HEK293 (cell line): ENCODE measurements at regions not wholly inside any gene's neighbourhood (a gene's known extent, or its start where the extent isn't known, plus 50 kb on each side); places are given as distances from the start of the nearest gene placed in this dataset.

Source experiments
- CTCF ChIA-PET: fragments of 350-600 bp; formaldehyde crosslinking; extraction: SDS; loops from one replicate; lab custom pipeline; 2021; ENCODE audit warnings: antibody characterized with exemption; lab: Yijun Ruan, JAX
- POLR2A ChIA-PET: fragments of 300-600 bp; formaldehyde crosslinking; extraction: SDS; loops from one replicate; lab custom pipeline; 2020; ENCODE audit warnings: antibody characterized with exemption, inconsistent platforms; lab: Yijun Ruan, JAX
- H3K27ac ChIP-seq: fragments of 200-500 bp; sonication (Bioruptor generic); 2 replicates; pipeline ENCODE4 v1.5.1; 2014; ENCODE audit warnings: low read depth, low read length, control low read depth, inconsistent platforms; ENCODE audit errors: extremely low read depth
- H3K36me3 ChIP-seq, 2 experiments: fragments of 200-500 bp in 1 of 2; sonication (Bioruptor generic) in 1 of 2; 1 replicate in 1 of 2; 2 replicates in 1 of 2; pipeline ENCODE4 v1.5.1; 2014 to 2017; ENCODE audit warnings: inconsistent platforms in 2 of 2, low read length in 2 of 2; ENCODE audit not compliant: control insufficient read depth in 2 of 2, insufficient read depth in 1 of 2
- H3K4me1 ChIP-seq: fragments of 200-500 bp; sonication (Bioruptor generic); 2 replicates; pipeline ENCODE4 v1.5.1; 2014; ENCODE audit warnings: mild to moderate bottlenecking, low read length, inconsistent platforms; ENCODE audit not compliant: control insufficient read depth, insufficient read depth
- H3K4me3 ChIP-seq: 2 replicates; pipeline ENCODE4 v1.5.1; 2011; ENCODE audit warnings: low read depth, mild to moderate bottlenecking, control low read depth, low read length, moderate library complexity
- H3K9me3 ChIP-seq: fragments of 200-500 bp; sonication (Bioruptor generic); 2 replicates; pipeline ENCODE4 v1.5.1; 2014; ENCODE audit warnings: low read depth, low read length, inconsistent platforms; ENCODE audit not compliant: control insufficient read depth, insufficient read depth
- BCL11B ChIP-seq: fragments of 450-650 bp; formaldehyde crosslinking; IDR thresholded peaks from 2 replicates; pipeline ENCODE4 v1.5.1; 2016; ENCODE audit warnings: low read depth, missing biosample characterization, missing genetic modification characterization
- GLIS1 ChIP-seq: fragments of 450-650 bp; formaldehyde crosslinking; IDR thresholded peaks from 2 replicates; pipeline ENCODE4 v1.5.1; 2016; ENCODE audit warnings: missing biosample characterization, missing genetic modification characterization
- KLF10 ChIP-seq: fragments of 450-650 bp; IDR thresholded peaks from 2 replicates; pipeline ENCODE4 v1.5.1; 2018; ENCODE audit warnings: missing biosample characterization, mild to moderate bottlenecking, missing genetic modification characterization
- MYNN ChIP-seq: fragments of 450-650 bp; formaldehyde crosslinking; IDR thresholded peaks from 2 replicates; pipeline ENCODE4 v1.5.1; 2016; ENCODE audit warnings: missing biosample characterization, missing genetic modification characterization, borderline replicate concordance
- MZF1 ChIP-seq: fragments of 450-650 bp; formaldehyde crosslinking; IDR thresholded peaks from 2 replicates; pipeline ENCODE4 v1.5.1; 2017; ENCODE audit warnings: missing biosample characterization, missing genetic modification characterization, borderline replicate concordance
- RBAK ChIP-seq: fragments of 450-650 bp; formaldehyde crosslinking; IDR thresholded peaks from 2 replicates; pipeline ENCODE4 v1.5.1; 2016; ENCODE audit warnings: missing biosample characterization, missing genetic modification characterization
- SCRT1 ChIP-seq: fragments of 450-650 bp; formaldehyde crosslinking; IDR thresholded peaks from 2 replicates; pipeline ENCODE4 v1.5.1; 2016; ENCODE audit warnings: missing biosample characterization, missing genetic modification characterization, borderline replicate concordance
- SP3 ChIP-seq: fragments of 450-650 bp; formaldehyde crosslinking; IDR thresholded peaks from 2 replicates; pipeline ENCODE4 v1.5.1; 2016; ENCODE audit warnings: missing biosample characterization, missing genetic modification characterization
- TCF7L2 ChIP-seq: IDR thresholded peaks from 2 replicates; pipeline ENCODE4 v1.6.1; 2011; ENCODE audit warnings: low read depth, mild to moderate bottlenecking, inconsistent platforms, low read length, moderate library complexity, borderline replicate concordance
- ZBTB17 ChIP-seq: fragments of 450-650 bp; formaldehyde crosslinking; IDR thresholded peaks from 2 replicates; pipeline ENCODE4 v1.5.1; 2016; ENCODE audit warnings: missing biosample characterization, missing genetic modification characterization
- ZFP69B ChIP-seq: fragments of 450-650 bp; formaldehyde crosslinking; IDR thresholded peaks from 2 replicates; pipeline ENCODE4 v1.5.1; 2016; ENCODE audit warnings: missing biosample characterization, missing genetic modification characterization
- ZNF10 ChIP-seq: fragments of 450-650 bp; formaldehyde crosslinking; IDR thresholded peaks from 2 replicates; pipeline ENCODE4 v1.5.1; 2017; ENCODE audit warnings: missing biosample characterization, missing genetic modification characterization
- ZNF146 ChIP-seq: fragments of 450-650 bp; formaldehyde crosslinking; IDR thresholded peaks from 2 replicates; pipeline ENCODE4 v1.5.1; 2016; ENCODE audit warnings: missing biosample characterization, missing genetic modification characterization
- ZNF184 ChIP-seq: fragments of 450-650 bp; IDR thresholded peaks from 2 replicates; pipeline ENCODE4 v1.5.1; 2018; ENCODE audit warnings: missing biosample characterization, mild to moderate bottlenecking, missing genetic modification characterization
- ZNF2 ChIP-seq: fragments of 450-650 bp; formaldehyde crosslinking; IDR thresholded peaks from 2 replicates; pipeline ENCODE4 v1.5.1; 2016; ENCODE audit warnings: missing biosample characterization, missing genetic modification characterization
- ZNF24 ChIP-seq: fragments of 450-650 bp; formaldehyde crosslinking; IDR thresholded peaks from 2 replicates; pipeline ENCODE4 v1.5.1; 2016; ENCODE audit warnings: missing biosample characterization, missing genetic modification characterization
- ZNF350 ChIP-seq: fragments of 450-650 bp; formaldehyde crosslinking; IDR thresholded peaks from 2 replicates; pipeline ENCODE4 v1.5.0; 2017; ENCODE audit warnings: missing biosample characterization, mild to moderate bottlenecking, missing genetic modification characterization
- ZNF404 ChIP-seq: fragments of 450-650 bp; formaldehyde crosslinking; IDR thresholded peaks from 2 replicates; pipeline ENCODE4 v1.5.1; 2017; ENCODE audit warnings: missing biosample characterization, missing genetic modification characterization
- ZNF433 ChIP-seq: fragments of 450-650 bp; formaldehyde crosslinking; IDR thresholded peaks from 2 replicates; pipeline ENCODE4 v1.5.1; 2016; ENCODE audit warnings: missing biosample characterization, missing genetic modification characterization, low read depth
- ZNF510 ChIP-seq: fragments of 450-650 bp; formaldehyde crosslinking; IDR thresholded peaks from 2 replicates; pipeline ENCODE4 v1.5.1; 2018; ENCODE audit warnings: mild to moderate bottlenecking, missing genetic modification characterization, missing biosample characterization; ENCODE audit not compliant: insufficient replicate concordance
- ZNF571 ChIP-seq: fragments of 450-650 bp; formaldehyde crosslinking; IDR thresholded peaks from 2 replicates; pipeline ENCODE4 v1.5.0; 2017; ENCODE audit warnings: missing biosample characterization, missing genetic modification characterization
- ZNF629 ChIP-seq: fragments of 450-650 bp; formaldehyde crosslinking; IDR thresholded peaks from 2 replicates; pipeline ENCODE4 v1.5.1; 2017; ENCODE audit warnings: missing biosample characterization, missing genetic modification characterization
- ZNF677 ChIP-seq: fragments of 450-650 bp; IDR thresholded peaks from 2 replicates; pipeline ENCODE4 v1.5.0; 2018; ENCODE audit warnings: missing biosample characterization, mild to moderate bottlenecking, missing genetic modification characterization, moderate library complexity
- ZNF768 ChIP-seq: fragments of 450-650 bp; formaldehyde crosslinking; IDR thresholded peaks from 2 replicates; pipeline ENCODE4 v1.5.1; 2018; ENCODE audit warnings: missing biosample characterization, mild to moderate bottlenecking, missing genetic modification characterization
- ZNF777 ChIP-seq: fragments of 450-650 bp; formaldehyde crosslinking; IDR thresholded peaks from 2 replicates; pipeline ENCODE4 v1.5.1; 2017; ENCODE audit warnings: missing biosample characterization, missing genetic modification characterization, borderline replicate concordance
- ZNF837 ChIP-seq: fragments of 450-650 bp; formaldehyde crosslinking; IDR thresholded peaks from 2 replicates; pipeline ENCODE4 v1.5.1; 2016; ENCODE audit warnings: missing biosample characterization, missing genetic modification characterization
- TF ChIP-seq, protein P1 (sequence below): sonication (generic); formaldehyde crosslinking; IDR thresholded peaks from 2 replicates; pipeline ENCODE4 v1.8.1; 2022; ENCODE audit warnings: mild to moderate bottlenecking, moderate library complexity, missing genetic modification reagents
- TF ChIP-seq, protein P2 (sequence below): fragments of 450-650 bp; formaldehyde crosslinking; IDR thresholded peaks from 2 replicates; pipeline ENCODE4 v1.5.1; 2016; ENCODE audit warnings: missing biosample characterization, missing genetic modification characterization
- TF ChIP-seq, protein P3 (sequence below): fragments of 450-650 bp; formaldehyde crosslinking; IDR thresholded peaks from 2 replicates; pipeline ENCODE4; 2016; ENCODE audit warnings: missing biosample characterization, missing genetic modification characterization
- TF ChIP-seq, protein P4 (sequence below): fragments of 450-650 bp; formaldehyde crosslinking; IDR thresholded peaks from 2 replicates; pipeline ENCODE4 v1.5.1; 2016; ENCODE audit warnings: missing biosample characterization, missing genetic modification characterization, low read depth
- TF ChIP-seq, protein P5 (sequence below): fragments of 450-650 bp; formaldehyde crosslinking; IDR thresholded peaks from 2 replicates; pipeline ENCODE4 v1.5.1; 2016; ENCODE audit warnings: missing biosample characterization, missing genetic modification characterization

DNA sequence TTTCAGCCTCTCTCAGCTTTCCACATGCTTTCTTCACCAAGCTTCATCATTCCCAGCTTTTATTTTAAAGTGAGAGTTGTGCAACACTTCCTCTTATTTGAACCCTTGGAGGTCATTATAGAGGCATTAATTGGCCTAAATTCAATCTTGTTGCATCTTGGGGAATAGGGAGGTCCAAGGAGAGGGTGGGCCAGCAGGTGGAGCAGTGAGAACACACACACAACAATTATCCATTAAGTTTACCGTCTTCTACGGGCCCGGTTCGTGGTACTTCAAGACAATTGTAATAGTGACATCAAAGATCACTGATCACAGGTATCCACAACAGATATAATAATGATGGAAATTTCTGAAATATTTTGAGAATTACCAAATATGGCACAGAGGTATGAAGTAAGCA lies 457.2 kb upstream of the SMIM21 start (continued):
- TF ChIP-seq, protein P1, sequence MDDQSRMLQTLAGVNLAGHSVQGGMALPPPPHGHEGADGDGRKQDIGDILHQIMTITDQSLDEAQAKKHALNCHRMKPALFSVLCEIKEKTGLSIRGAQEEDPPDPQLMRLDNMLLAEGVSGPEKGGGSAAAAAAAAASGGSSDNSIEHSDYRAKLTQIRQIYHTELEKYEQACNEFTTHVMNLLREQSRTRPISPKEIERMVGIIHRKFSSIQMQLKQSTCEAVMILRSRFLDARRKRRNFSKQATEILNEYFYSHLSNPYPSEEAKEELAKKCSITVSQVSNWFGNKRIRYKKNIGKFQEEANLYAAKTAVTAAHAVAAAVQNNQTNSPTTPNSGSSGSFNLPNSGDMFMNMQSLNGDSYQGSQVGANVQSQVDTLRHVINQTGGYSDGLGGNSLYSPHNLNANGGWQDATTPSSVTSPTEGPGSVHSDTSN, result no peak
- TF ChIP-seq ZNF2 (no peak), ZNF350 (tag by site-specific recombination) (no peak), ZNF433 (no peak), RBAK (tag by site-specific recombination) (no peak), KLF10 (tag by site-specific recombination) (no peak), ZNF404 (no peak)
- TF ChIP-seq, protein P2, sequence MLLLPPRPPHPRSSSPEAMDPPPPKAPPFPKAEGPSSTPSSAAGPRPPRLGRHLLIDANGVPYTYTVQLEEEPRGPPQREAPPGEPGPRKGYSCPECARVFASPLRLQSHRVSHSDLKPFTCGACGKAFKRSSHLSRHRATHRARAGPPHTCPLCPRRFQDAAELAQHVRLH (tag by site-specific recombination), result no peak
- TF ChIP-seq, protein P3, sequence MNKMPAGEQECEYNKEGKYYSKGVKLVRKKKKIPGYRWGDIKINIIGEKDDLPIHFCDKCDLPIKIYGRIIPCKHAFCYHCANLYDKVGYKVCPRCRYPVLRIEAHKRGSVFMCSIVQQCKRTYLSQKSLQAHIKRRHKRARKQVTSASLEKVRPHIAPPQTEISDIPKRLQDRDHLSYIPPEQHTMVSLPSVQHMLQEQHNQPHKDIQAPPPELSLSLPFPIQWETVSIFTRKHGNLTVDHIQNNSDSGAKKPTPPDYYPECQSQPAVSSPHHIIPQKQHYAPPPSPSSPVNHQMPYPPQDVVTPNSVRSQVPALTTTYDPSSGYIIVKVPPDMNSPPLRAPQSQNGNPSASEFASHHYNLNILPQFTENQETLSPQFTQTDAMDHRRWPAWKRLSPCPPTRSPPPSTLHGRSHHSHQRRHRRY, result no peak

DNA sequence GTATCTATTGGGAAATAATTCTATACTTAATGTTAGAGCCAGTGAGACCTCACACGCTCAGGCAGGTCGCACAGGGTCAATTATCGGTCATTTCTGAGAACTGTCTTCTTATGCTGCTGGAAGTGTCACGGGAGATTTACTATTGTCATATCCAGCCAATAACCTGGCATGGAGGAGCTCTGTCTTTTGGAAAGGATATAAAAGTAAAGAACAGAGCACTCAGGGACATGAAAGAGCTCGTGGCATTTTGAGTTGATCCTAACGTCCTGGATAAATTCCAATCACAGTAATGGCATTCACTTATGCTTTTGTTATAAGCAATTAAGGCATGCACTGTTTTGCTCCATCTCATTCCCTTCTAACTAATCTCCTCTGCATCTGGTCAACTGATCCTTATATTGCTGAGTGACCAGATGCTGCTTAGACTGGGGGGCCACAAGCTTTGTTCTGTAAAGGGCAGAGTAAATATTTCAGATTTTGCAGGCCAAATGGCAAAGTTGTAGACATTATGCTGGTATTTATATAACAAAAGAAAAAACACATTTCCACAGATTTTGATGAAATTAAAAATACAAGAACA lies 453.5 kb upstream of the SMIM21 start:
- Histone ChIP-seq H3K9me3 (no peaks in the 10 kb centered on the region), H3K36me3 (no peaks in the 10 kb centered on the region), H3K4me1 (no peaks in the 10 kb centered on the region), H3K4me3 (no peak overlapping the region), H3K27ac (no peak overlapping the region)
- POLR2A ChIA-PET, result no interaction called here
- CTCF ChIA-PET, result interaction anchor here (0.7 kb wide), 1 partner anchor 22 kb away, joined by 4 read pairs; no protein-coding TSS in a partner anchor
- no peak for TF ChIP-seq ZBTB17 (tag by site-specific recombination)
- no peak for TF ChIP-seq ZNF777
- TF ChIP-seq TCF7L2, result no peak
- TF ChIP-seq ZNF768 (tag by site-specific recombination), result no peak
- TF ChIP-seq MZF1 (tag by site-specific recombination), result no peak
- TF ChIP-seq, protein P4, sequence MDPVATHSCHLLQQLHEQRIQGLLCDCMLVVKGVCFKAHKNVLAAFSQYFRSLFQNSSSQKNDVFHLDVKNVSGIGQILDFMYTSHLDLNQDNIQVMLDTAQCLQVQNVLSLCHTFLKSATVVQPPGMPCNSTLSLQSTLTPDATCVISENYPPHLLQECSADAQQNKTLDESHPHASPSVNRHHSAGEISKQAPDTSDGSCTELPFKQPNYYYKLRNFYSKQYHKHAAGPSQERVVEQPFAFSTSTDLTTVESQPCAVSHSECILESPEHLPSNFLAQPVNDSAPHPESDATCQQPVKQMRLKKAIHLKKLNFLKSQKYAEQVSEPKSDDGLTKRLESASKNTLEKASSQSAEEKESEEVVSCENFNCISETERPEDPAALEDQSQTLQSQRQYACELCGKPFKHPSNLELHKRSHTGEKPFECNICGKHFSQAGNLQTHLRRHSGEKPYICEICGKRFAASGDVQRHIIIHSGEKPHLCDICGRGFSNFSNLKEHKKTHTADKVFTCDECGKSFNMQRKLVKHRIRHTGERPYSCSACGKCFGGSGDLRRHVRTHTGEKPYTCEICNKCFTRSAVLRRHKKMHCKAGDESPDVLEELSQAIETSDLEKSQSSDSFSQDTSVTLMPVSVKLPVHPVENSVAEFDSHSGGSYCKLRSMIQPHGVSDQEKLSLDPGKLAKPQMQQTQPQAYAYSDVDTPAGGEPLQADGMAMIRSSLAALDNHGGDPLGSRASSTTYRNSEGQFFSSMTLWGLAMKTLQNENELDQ, result no peak
- no peak for TF ChIP-seq SP3 (tag by site-specific recombination)
- TF ChIP-seq MYNN (tag by site-specific recombination), result no peak
- no peak for TF ChIP-seq ZNF510 (tag by site-specific recombination)

DNA sequence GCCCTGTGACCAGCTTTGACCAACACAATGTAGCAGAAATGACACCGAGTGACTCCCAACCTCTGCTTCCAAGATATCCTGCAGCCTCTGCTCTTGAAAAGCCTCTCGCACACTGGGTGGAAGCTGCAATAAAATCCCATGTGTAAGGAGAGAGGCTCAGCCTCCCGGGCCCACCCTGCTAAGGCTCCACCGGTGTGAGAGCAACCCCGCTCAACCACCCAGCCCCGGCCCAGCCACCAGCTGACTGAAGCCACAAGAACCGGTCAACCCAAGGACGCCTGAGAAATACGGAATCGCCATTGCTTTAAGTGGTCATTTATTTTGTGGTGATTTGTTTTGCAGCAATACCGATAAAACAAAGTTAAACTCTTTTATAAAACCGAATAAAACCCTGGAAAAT lies 452.8 kb upstream of the SMIM21 start:
- H3K27ac ChIP-seq, result no peak overlapping the region
- CTCF ChIA-PET, result no interaction called here
- POLR2A ChIA-PET, result no interaction called here
- TF ChIP-seq ZNF837, result no peak
- TF ChIP-seq SCRT1, result no peak
- no peak for TF ChIP-seq BCL11B
- no peak for TF ChIP-seq ZNF24 (tag by site-specific recombination)
- TF ChIP-seq ZNF146 (tag by site-specific recombination), result no peak
- no peak for TF ChIP-seq ZFP69B
- TF ChIP-seq GLIS1 (tag by site-specific recombination), result no peak
- TF ChIP-seq ZNF571 (tag by site-specific recombination), result no peak
- TF ChIP-seq ZNF10 (tag by site-specific recombination), result no peak
- no peak for TF ChIP-seq ZNF629 (tag by site-specific recombination)
- no peak for TF ChIP-seq ZNF677 (tag by site-specific recombination)
- no peak for TF ChIP-seq ZNF184 (tag by site-specific recombination)
- TF ChIP-seq, protein P5, sequence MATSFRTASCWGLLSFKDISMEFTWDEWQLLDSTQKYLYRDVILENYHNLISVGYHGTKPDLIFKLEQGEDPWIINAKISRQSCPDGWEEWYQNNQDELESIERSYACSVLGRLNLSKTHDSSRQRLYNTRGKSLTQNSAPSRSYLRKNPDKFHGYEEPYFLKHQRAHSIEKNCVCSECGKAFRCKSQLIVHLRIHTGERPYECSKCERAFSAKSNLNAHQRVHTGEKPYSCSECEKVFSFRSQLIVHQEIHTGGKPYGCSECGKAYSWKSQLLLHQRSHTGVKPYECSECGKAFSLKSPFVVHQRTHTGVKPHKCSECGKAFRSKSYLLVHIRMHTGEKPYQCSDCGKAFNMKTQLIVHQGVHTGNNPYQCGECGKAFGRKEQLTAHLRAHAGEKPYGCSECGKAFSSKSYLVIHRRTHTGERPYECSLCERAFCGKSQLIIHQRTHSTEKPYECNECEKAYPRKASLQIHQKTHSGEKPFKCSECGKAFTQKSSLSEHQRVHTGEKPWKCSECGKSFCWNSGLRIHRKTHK (tag by site-specific recombination), result no peak

More for the DNA sequence above, 452.8 kb upstream of the SMIM21 start:
- Histone ChIP-seq H3K9me3 (no peaks in the 10 kb centered on the region), H3K4me3 (no peak overlapping the region), H3K36me3 (no peaks in the 10 kb centered on the region), H3K4me1 (no peaks in the 10 kb centered on the region)
